Smooth muscle cell (in vitro differentiated cells): ENCODE measurements at regions not wholly inside any gene's neighbourhood (a gene's known extent, or its start where the extent isn't known, plus 50 kb on each side); places are given as distances from the start of the nearest gene placed in this dataset.

Source experiments
- DNase-seq: peaks from one replicate; lab custom pipeline; 2025; ENCODE audit not compliant: unreplicated experiment; lab: John Stamatoyannopoulos, UW
- H2AFZ ChIP-seq: fragments of 200-600 bp; sonication (generic); 2 replicates; pipeline ENCODE4 v1.6.0; 2016; ENCODE audit warnings: antibody characterized with exemption, low read depth, mild to moderate bottlenecking
- H3F3A ChIP-seq: fragments of 200-600 bp; sonication (generic); 2 replicates; pipeline ENCODE4 v1.6.0; 2017; ENCODE audit warnings: antibody characterized with exemption, low read depth
- H3K27ac ChIP-seq: fragments of 200-600 bp; sonication (generic); 2 replicates; pipeline ENCODE4 v1.5.1; 2016; ENCODE audit warnings: low read depth, mild to moderate bottlenecking
- H3K27me3 ChIP-seq: fragments of 200-600 bp; sonication (generic); 2 replicates; pipeline ENCODE4 v1.6.1; 2016; ENCODE audit warnings: low read depth, mild to moderate bottlenecking
- H3K36me3 ChIP-seq: fragments of 200-600 bp; sonication (generic); 2 replicates; pipeline ENCODE4 v1.5.1; 2016; ENCODE audit warnings: low read depth
- H3K4me1 ChIP-seq: fragments of 200-600 bp; sonication (generic); 2 replicates; pipeline ENCODE4 v1.5.1; 2016; ENCODE audit warnings: low read depth
- H3K4me2 ChIP-seq: fragments of 200-600 bp; sonication (generic); 2 replicates; pipeline ENCODE4 v1.6.0; 2016; ENCODE audit warnings: mild to moderate bottlenecking
- H3K4me3 ChIP-seq: fragments of 200-600 bp; sonication (generic); 2 replicates; pipeline ENCODE4 v1.5.1; 2016; ENCODE audit warnings: mild to moderate bottlenecking
- H3K79me2 ChIP-seq: fragments of 200-600 bp; sonication (generic); 2 replicates; pipeline ENCODE4 v1.6.0; 2016; ENCODE audit warnings: low read depth, mild to moderate bottlenecking
- H3K9ac ChIP-seq: fragments of 200-600 bp; sonication (generic); 2 replicates; pipeline ENCODE4 v1.6.0; 2016; ENCODE audit warnings: low read depth
- H3K9me3 ChIP-seq: fragments of 200-600 bp; sonication (generic); replicated peaks from 2 replicates; pipeline ENCODE4 v1.5.1; 2016; ENCODE audit warnings: low read depth
- H4K20me1 ChIP-seq: fragments of 200-600 bp; sonication (generic); 2 replicates; pipeline ENCODE4 v1.6.0; 2016; ENCODE audit warnings: low read depth
- WGBS: methylation state at CpG from one replicate; pipeline ENCODE4 v1.1.7; 2016; ENCODE audit warnings: low lambda C conversion rate; 5-methylcytosine and 5-hydroxymethylcytosine counted together
- TF ChIP-seq, protein P1 (sequence below): fragments of 200-600 bp; sonication (generic); IDR thresholded peaks from 2 replicates; pipeline ENCODE4 v1.5.1; 2017; ENCODE audit warnings: borderline replicate concordance, mild to moderate bottlenecking, antibody characterized with exemption; ENCODE audit not compliant: insufficient read depth, poor library complexity, severe bottlenecking

DNA sequence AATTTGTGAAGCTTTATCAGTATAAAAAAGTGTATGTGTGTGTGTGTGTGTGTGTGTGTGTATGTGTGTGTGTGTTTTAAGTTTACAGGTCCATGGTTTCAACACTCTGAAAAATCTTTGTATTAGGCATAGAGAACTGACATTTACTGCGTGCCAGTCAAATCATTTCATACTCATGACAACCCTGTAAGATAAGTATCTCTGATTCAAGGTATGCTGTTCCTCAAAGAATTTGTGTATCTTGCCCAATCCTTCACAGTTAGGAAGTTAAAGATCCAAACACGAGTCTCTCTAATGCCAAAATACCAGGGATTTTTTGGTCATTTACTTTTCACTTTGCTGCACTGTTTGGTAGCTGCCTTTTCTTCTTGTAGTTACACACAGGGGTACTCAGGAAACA lies 1121.3 kb upstream of the AUTS2 start:
- 82% methylated on average over 2 of the region's 2 CpGs for WGBS
- DNase-seq, result no peak

DNA sequence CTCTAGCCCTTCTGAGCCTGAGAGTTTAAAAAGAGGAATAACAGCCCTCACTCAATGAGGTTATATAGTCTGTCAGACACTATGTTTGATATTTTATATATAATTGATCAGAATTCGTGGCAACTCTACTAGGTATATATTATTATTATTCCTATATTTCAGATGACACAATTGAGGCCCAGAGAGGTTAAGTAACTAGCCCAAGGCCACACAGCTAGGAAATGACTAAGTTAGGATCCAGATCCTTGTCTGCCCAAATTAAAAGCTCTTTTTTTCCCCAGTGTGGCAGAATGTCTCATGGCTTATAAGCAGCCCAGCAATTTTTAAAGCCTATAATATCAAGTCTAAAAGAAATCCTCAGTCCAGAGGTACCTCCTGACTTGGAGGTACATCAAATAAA lies 1119.9 kb upstream of the AUTS2 start:
- Histone ChIP-seq H3K4me2 (no peak overlapping the region), H3K27ac (no peak overlapping the region), H3K36me3 (no peaks in the 10 kb centered on the region), H3K9ac (no peak overlapping the region), H2AFZ (no peak overlapping the region), H3K79me2 (no peaks in the 10 kb centered on the region), H3K9me3 (no peaks in the 10 kb centered on the region), H3K27me3 (peaks cover 10% of the 10 kb centered on the region), H3K4me1 (no peaks in the 10 kb centered on the region), H3K4me3 (no peak overlapping the region), H3F3A (no peaks in the 10 kb centered on the region), H4K20me1 (no peaks in the 10 kb centered on the region)
- DNase-seq, result no peak
- WGBS, result 59% methylated on average over 1 of the region's 1 CpG
- TF ChIP-seq, protein P1, sequence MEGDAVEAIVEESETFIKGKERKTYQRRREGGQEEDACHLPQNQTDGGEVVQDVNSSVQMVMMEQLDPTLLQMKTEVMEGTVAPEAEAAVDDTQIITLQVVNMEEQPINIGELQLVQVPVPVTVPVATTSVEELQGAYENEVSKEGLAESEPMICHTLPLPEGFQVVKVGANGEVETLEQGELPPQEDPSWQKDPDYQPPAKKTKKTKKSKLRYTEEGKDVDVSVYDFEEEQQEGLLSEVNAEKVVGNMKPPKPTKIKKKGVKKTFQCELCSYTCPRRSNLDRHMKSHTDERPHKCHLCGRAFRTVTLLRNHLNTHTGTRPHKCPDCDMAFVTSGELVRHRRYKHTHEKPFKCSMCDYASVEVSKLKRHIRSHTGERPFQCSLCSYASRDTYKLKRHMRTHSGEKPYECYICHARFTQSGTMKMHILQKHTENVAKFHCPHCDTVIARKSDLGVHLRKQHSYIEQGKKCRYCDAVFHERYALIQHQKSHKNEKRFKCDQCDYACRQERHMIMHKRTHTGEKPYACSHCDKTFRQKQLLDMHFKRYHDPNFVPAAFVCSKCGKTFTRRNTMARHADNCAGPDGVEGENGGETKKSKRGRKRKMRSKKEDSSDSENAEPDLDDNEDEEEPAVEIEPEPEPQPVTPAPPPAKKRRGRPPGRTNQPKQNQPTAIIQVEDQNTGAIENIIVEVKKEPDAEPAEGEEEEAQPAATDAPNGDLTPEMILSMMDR, result no peak

More for the DNA sequence above, 1121.3 kb upstream of the AUTS2 start:
- Histone ChIP-seq H3K9me3 (no peaks in the 10 kb centered on the region), H3K79me2 (no peaks in the 10 kb centered on the region), H3K4me1 (no peaks in the 10 kb centered on the region), H3F3A (no peaks in the 10 kb centered on the region), H2AFZ (no peak overlapping the region), H3K4me2 (no peak overlapping the region), H3K27me3 (peaks cover 11% of the 10 kb centered on the region), H3K27ac (no peak overlapping the region), H4K20me1 (no peaks in the 10 kb centered on the region), H3K4me3 (no peak overlapping the region), H3K9ac (no peak overlapping the region), H3K36me3 (no peaks in the 10 kb centered on the region)
- TF ChIP-seq, protein P1, result no peak

DNA sequence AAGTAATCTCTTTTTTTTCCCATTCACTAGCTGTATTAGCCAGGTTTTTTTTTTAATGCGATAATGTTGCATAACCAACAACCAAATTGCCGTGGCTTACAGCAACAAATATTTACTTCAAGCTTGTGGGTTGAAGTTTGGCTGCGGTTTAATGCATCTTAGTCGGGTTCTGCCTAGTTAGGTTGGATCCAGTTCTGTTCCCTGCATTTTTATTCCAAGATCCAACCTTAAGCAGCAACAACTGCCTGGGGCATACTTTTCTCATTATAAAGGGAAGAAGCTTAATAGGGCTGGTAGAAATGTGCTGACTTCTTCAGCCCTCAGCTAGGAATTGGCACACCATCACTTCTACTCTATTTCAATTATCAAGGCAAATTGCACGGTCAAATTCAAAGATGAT lies 1115.5 kb upstream of the AUTS2 start:
- WGBS, result 93% methylated on average over 5 of the region's 5 CpGs

DNA sequence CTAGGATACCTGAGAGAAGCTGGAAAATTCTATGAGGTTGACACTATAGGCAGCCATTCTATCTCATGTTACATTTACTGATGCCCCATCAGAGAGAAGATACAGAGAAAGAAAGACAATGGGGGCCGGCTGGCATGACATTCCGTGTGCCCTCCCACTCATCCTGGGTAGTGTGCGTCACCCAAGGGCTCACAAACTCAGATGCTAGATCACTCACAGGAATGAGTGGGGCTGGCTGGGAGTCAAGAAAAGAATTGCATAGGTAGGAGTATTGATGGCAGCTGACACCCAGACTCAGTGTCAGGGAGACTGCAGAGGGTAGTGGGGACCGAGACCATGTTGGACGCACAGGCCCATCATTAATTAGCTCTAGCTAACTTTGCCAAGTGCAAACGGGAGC lies 1113.5 kb upstream of the AUTS2 start:
- WGBS, result 94% methylated on average over 6 of the region's 6 CpGs
- no peaks in the 10 kb centered on the region for H3K79me2 ChIP-seq
- DNase-seq, result no peak
- H3K4me1 ChIP-seq, result no peaks in the 10 kb centered on the region
- no peak overlapping the region for H3K4me2 ChIP-seq
- no peak overlapping the region for H2AFZ ChIP-seq
- H3K9ac ChIP-seq, result no peak overlapping the region
- TF ChIP-seq, protein P1, result no peak
- no peaks in the 10 kb centered on the region for H3K9me3 ChIP-seq
- H3F3A ChIP-seq, result no peaks in the 10 kb centered on the region
- no peak overlapping the region for H3K27ac ChIP-seq
- no peaks in the 10 kb centered on the region for H3K36me3 ChIP-seq
- H3K27me3 ChIP-seq, result peaks cover 11% of the 10 kb centered on the region
- H4K20me1 ChIP-seq, result no peaks in the 10 kb centered on the region
- H3K4me3 ChIP-seq, result no peak overlapping the region

More for the DNA sequence above, 1115.5 kb upstream of the AUTS2 start:
- DNase-seq, result no peak
- Histone ChIP-seq H4K20me1 (no peaks in the 10 kb centered on the region), H3K4me2 (no peak overlapping the region), H3K27me3 (peaks cover 4% of the 10 kb centered on the region), H3K27ac (no peak overlapping the region), H3K36me3 (no peaks in the 10 kb centered on the region), H3K9me3 (no peaks in the 10 kb centered on the region), H2AFZ (no peak overlapping the region), H3K4me3 (no peak overlapping the region), H3F3A (no peaks in the 10 kb centered on the region), H3K79me2 (no peaks in the 10 kb centered on the region), H3K9ac (no peak overlapping the region), H3K4me1 (no peaks in the 10 kb centered on the region)
- TF ChIP-seq, protein P1, result no peak
